GM21723 (cell line): ENCODE measurements at regions not wholly inside any gene's neighbourhood (a gene's known extent, or its start where the extent isn't known, plus 50 kb on each side); places are given as distances from the start of the nearest gene placed in this dataset.
"Not testable (repeated sequence)": the region's sequence is repeated elsewhere in the genome, so short reads cannot be mapped to it uniquely, and the experiment has no call there.

Source experiments
- ATAC-seq: cut with Tn5 transposase; IDR thresholded peaks from one replicate; pipeline ENCODE4 v1.9.1; 2021; ENCODE audit warnings: mild to moderate bottlenecking, moderate library complexity; ENCODE audit not compliant: unreplicated experiment

GRCh38 chr6:2611092-2611491 is 139.6 kb downstream of the MYLK4 start:
- ATAC-seq: no peak

- no peak for ATAC-seq
Observed at GRCh38 chr6:2608503-2608902, 142.2 kb downstream of the MYLK4 start.

GRCh38 chr6:2600363-2600762 is 150.4 kb downstream of the MYLK4 start:
- ATAC-seq: no peak

- no peak for ATAC-seq
Observed at GRCh38 chr6:2599817-2600216, 150.9 kb downstream of the MYLK4 start.

GRCh38 chr6:2598867-2599266 is 151.9 kb downstream of the MYLK4 start:
- no peak for ATAC-seq

GRCh38 chr6:2597991-2598390 is 152.7 kb downstream of the MYLK4 start:
- ATAC-seq: no peak

- not testable (repeated sequence) for ATAC-seq
Observed at GRCh38 chr6:2597457-2597856, 153.3 kb downstream of the MYLK4 start.

GRCh38 chr6:2596222-2596621 is 154.5 kb downstream of the MYLK4 start:
- no peak for ATAC-seq

- ATAC-seq: no peak
Observed at GRCh38 chr6:2594868-2595267, 155.9 kb downstream of the MYLK4 start.

- no peak for ATAC-seq
Observed at GRCh38 chr6:2593167-2593566, 157.6 kb downstream of the MYLK4 start.

GRCh38 chr6:2589171-2589661 is 161.5 kb downstream of the MYLK4 start:
- ATAC-seq: no peak

- no peak for ATAC-seq
Observed at GRCh38 chr6:2583459-2583858, 167.3 kb downstream of the MYLK4 start.

- ATAC-seq: no peak
Observed at GRCh38 chr6:2582268-2582667, 168.5 kb downstream of the MYLK4 start.

- ATAC-seq: no peak
Observed at GRCh38 chr6:2581611-2582010, 169.1 kb downstream of the MYLK4 start.

GRCh38 chr6:2581011-2581410 is 169.7 kb downstream of the MYLK4 start:
- no peak for ATAC-seq

GRCh38 chr6:2579804-2580570 is 170.7 kb downstream of the MYLK4 start:
- ATAC-seq: no peak

- ATAC-seq: no peak
Observed at GRCh38 chr6:2579241-2579761, 171.4 kb downstream of the MYLK4 start.

GRCh38 chr6:2578767-2579166 is 172.0 kb downstream of the MYLK4 start:
- ATAC-seq: no peak

- no peak for ATAC-seq
Observed at GRCh38 chr6:2576499-2576898, 174.2 kb downstream of the MYLK4 start.

GRCh38 chr6:2575236-2575635 is 175.5 kb downstream of the MYLK4 start:
- ATAC-seq: no peak

GRCh38 chr6:2569420-2569819 is 181.3 kb downstream of the MYLK4 start:
- not testable (repeated sequence) for ATAC-seq

- no peak for ATAC-seq
Observed at GRCh38 chr6:2566048-2566447, 184.7 kb downstream of the MYLK4 start.

GRCh38 chr6:2565499-2565898 is 185.2 kb downstream of the MYLK4 start:
- ATAC-seq: no peak
